PFSK-1 (cell line): ENCODE measurements at regions not wholly inside any gene's neighbourhood (a gene's known extent, or its start where the extent isn't known, plus 50 kb on each side); places are given as distances from the start of the nearest gene placed in this dataset.

Experiments used
- FOXP2 ChIP-seq: optimal IDR thresholded peaks from 2 replicates; pipeline ENCODE3; 2011; ENCODE audit warnings: borderline replicate concordance, control low read depth, inconsistent platforms; ENCODE audit not compliant: insufficient read depth; ENCODE audit errors: extremely low read length, extremely low read depth
- POLR2AphosphoS5 ChIP-seq: IDR thresholded peaks from 2 replicates; pipeline ENCODE4 v1.6.1; 2012; ENCODE audit warnings: low read depth, mild to moderate bottlenecking, control low read depth, low read length, moderate library complexity
- REST ChIP-seq, 2 experiments: IDR thresholded peaks; 2 replicates each; pipeline versions ENCODE4 v1.6.1 to v1.8.0; 2011 to 2012; ENCODE audit warnings: low read depth in 2 of 2, low read length in 2 of 2, control low read depth in 1 of 2, inconsistent platforms in 1 of 2, mild to moderate bottlenecking in 1 of 2, moderate library complexity in 1 of 2; ENCODE audit not compliant: insufficient read depth in 1 of 2
- SIN3A ChIP-seq: IDR thresholded peaks from 2 replicates; pipeline ENCODE4 v1.6.1; 2012; ENCODE audit warnings: mild to moderate bottlenecking, low read length, moderate library complexity, borderline replicate concordance; ENCODE audit not compliant: insufficient read depth
- TAF1 ChIP-seq: IDR thresholded peaks from 2 replicates; pipeline ENCODE4 v1.6.1; 2012; ENCODE audit warnings: low read length, control low read depth, borderline replicate concordance; ENCODE audit not compliant: insufficient read depth

GRCh38 chr20:34181484-34181883 is 59.7 kb upstream of the ASIP start:
- TF ChIP-seq REST (IDR thresholded peaks at IDR 0.05; ENCODE audit: insufficient read depth in 1 of 2, low read depth in 2 of 2, low read length in 2 of 2): no peak
- no peak for TF ChIP-seq POLR2AphosphoS5
- no peak for TF ChIP-seq TAF1
- no peak for TF ChIP-seq SIN3A
- no peak for TF ChIP-seq FOXP2

GRCh38 chr20:34185766-34186620 is 55.2 kb upstream of the ASIP start:
- TF ChIP-seq TAF1 (no peak), REST (IDR thresholded peaks at IDR 0.05; ENCODE audit: insufficient read depth in 1 of 2, low read depth in 2 of 2, low read length in 2 of 2) (no peak), FOXP2 (no peak), POLR2AphosphoS5 (no peak), SIN3A (no peak)

- TF ChIP-seq POLR2AphosphoS5: no peak
- TF ChIP-seq TAF1: no peak
- no peak for TF ChIP-seq FOXP2
- TF ChIP-seq SIN3A: no peak
- no peak for TF ChIP-seq REST (IDR thresholded peaks at IDR 0.05; ENCODE audit: insufficient read depth in 1 of 2, low read depth in 2 of 2, low read length in 2 of 2)
Observed at GRCh38 chr20:34189572-34190163, 51.6 kb upstream of the ASIP start.

- TF ChIP-seq REST (IDR thresholded peaks at IDR 0.05; ENCODE audit: insufficient read depth in 1 of 2, low read depth in 2 of 2, low read length in 2 of 2) (no peak), POLR2AphosphoS5 (no peak), TAF1 (no peak), SIN3A (no peak), FOXP2 (no peak)
Observed at GRCh38 chr20:34190262-34190661, 51.0 kb upstream of the ASIP start.
